ENCODE measurements at regions not wholly inside any gene's neighbourhood (a gene's known extent, or its start where the extent isn't known, plus 50 kb on each side); places are given as distances from the start of the nearest gene placed in this dataset.
A peak's percentile ranks its signal among the peaks of the same experiment; 100 is the strongest.

GRCh38 chr6:40328386-40328985, 258.7 kb downstream of the LRFN2 start:
- TF ChIP-seq POLR2AphosphoS5 (IDR thresholded peaks at IDR 0.05) (peak in 1 of 3 donors; percentile 29), POLR2A (IDR thresholded peaks at IDR 0.05) (no peak)
